NCI-H2081 treated with DMSO at 0.1 percent for 48 hours (cell line): ENCODE measurements at regions not wholly inside any gene's neighbourhood (a gene's known extent, or its start where the extent isn't known, plus 50 kb on each side); places are given as distances from the start of the nearest gene placed in this dataset.
"Not testable (repeated sequence)": the region's sequence is repeated elsewhere in the genome, so short reads cannot be mapped to it uniquely, and the experiment has no call there.

Experiments used
- DNase-seq: peaks from one replicate; lab custom pipeline; 2025; lab: John Stamatoyannopoulos, UW

GRCh38 chr12:14032191-14032590, 50.8 kb upstream of the GRIN2B start:
- DNase-seq: not testable (repeated sequence)

- DNase-seq: no peak
Measured at GRCh38 chr12:14043776-14044175, 62.4 kb upstream of the GRIN2B start.

- DNase-seq: no peak
Measured at GRCh38 chr12:14048941-14049545, 67.6 kb upstream of the GRIN2B start.

- no peak for DNase-seq
Measured at GRCh38 chr12:14057895-14058294, 76.5 kb upstream of the GRIN2B start.

GRCh38 chr12:14058717-14059116, 77.3 kb upstream of the GRIN2B start:
- DNase-seq: no peak

GRCh38 chr12:14059548-14059947, 78.1 kb upstream of the GRIN2B start:
- DNase-seq: no peak

- no peak for DNase-seq
Measured at GRCh38 chr12:14065616-14066015, 84.2 kb upstream of the GRIN2B start.

- no peak for DNase-seq
Measured at GRCh38 chr12:14066021-14066420, 84.6 kb upstream of the GRIN2B start.

GRCh38 chr12:14068961-14069360, 87.6 kb upstream of the GRIN2B start:
- no peak for DNase-seq

- no peak for DNase-seq
Measured at GRCh38 chr12:14071833-14072232, 90.4 kb upstream of the GRIN2B start.

GRCh38 chr12:14072987-14073386, 91.6 kb upstream of the GRIN2B start:
- no peak for DNase-seq

GRCh38 chr12:14075797-14076393, 94.5 kb upstream of the GRIN2B start:
- DNase-seq: no peak

- no peak for DNase-seq
Measured at GRCh38 chr12:14076538-14076937, 95.1 kb upstream of the GRIN2B start.

- DNase-seq: peak; percentile 56
Measured at GRCh38 chr12:14086838-14087237, 105.4 kb upstream of the GRIN2B start.

- DNase-seq: no peak
Measured at GRCh38 chr12:14099994-14100393, 118.6 kb upstream of the GRIN2B start.

- not testable (repeated sequence) for DNase-seq
Measured at GRCh38 chr12:14101556-14101955, 120.2 kb upstream of the GRIN2B start.

GRCh38 chr12:14111230-14111865, 129.9 kb upstream of the GRIN2B start:
- no peak for DNase-seq

- DNase-seq: no peak
Measured at GRCh38 chr12:14113031-14113430, 131.6 kb upstream of the GRIN2B start.

- DNase-seq: no peak
Measured at GRCh38 chr12:14126692-14127091, 145.3 kb upstream of the GRIN2B start.

- DNase-seq: no peak
Measured at GRCh38 chr12:14129611-14130195, 148.3 kb upstream of the GRIN2B start.

- DNase-seq: no peak
Measured at GRCh38 chr12:14135996-14136395, 154.6 kb upstream of the GRIN2B start.

GRCh38 chr12:14138495-14138894, 157.1 kb upstream of the GRIN2B start:
- no peak for DNase-seq
